BE2C (cell line): ENCODE measurements at regions not wholly inside any gene's neighbourhood (a gene's known extent, or its start where the extent isn't known, plus 50 kb on each side); places are given as distances from the start of the nearest gene placed in this dataset.

ENCODE experiments used
- DNase-seq: peaks from one replicate; pipeline ENCODE4 v3.0.0-alpha.2; 2020
- H3K27me3 ChIP-seq: fragments of 250-450 bp; sonication (Bioruptor Pico); 2 replicates; pipeline ENCODE4 v1.5.1; 2020; ENCODE audit warnings: mild to moderate bottlenecking
- H3K36me3 ChIP-seq: fragments of 250-450 bp; sonication (Bioruptor Pico); 2 replicates; pipeline ENCODE4 v1.5.1; 2020; ENCODE audit warnings: mild to moderate bottlenecking
- H3K4me1 ChIP-seq: fragments of 250-450 bp; sonication (Bioruptor Pico); 2 replicates; pipeline ENCODE4 v1.5.1; 2020
- H3K4me3 ChIP-seq: 2 replicates; pipeline ENCODE4 v1.5.1; 2011; ENCODE audit warnings: low read depth, low read length
- H3K9me3 ChIP-seq: fragments of 250-450 bp; sonication (Bioruptor Pico); 2 replicates; pipeline ENCODE4 v1.5.1; 2020
- TF ChIP-seq, protein P1 (sequence below): IDR thresholded peaks from 2 replicates; pipeline ENCODE4 v1.5.1; 2012; ENCODE audit warnings: mild to moderate bottlenecking, low read depth, low read length

DNA sequence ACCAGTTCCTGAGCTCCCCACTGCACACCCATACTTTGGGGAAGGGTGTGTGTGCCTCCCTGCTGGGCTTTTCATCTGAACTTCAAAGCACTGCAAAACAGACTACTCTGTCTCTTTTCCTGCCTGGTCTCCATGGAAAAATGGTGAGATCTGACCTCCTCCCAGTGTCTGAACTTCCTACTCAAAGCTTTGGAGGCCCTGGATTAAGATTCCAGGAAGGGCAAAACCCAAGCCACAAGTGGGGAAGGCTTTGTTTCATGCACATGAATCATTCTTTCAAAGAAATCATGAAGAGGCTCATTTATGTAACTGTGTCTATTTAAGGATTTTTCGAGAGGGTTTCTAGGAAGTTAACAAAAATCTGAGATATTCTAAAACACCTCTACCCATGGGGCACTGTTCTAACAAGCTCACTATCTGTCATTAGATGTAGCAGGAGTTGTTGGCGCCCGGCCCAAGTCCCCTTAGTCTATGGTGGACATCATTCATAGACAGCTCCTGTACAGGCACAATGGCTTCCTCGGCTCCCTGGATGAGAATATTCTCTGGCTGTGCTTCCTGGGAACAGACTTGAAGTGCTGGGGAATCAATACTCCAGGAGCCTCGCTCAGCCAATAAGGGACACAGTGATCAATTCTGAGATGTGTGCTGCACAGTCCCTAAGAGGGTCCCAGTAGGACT is 224.0 kb downstream of the KTN1 start:
- peaks cover 5% of the 10 kb centered on the region for H3K4me1 ChIP-seq
- H3K27me3 ChIP-seq = no peaks in the 10 kb centered on the region
- no peak overlapping the region for H3K4me3 ChIP-seq
- no peaks in the 10 kb centered on the region for H3K9me3 ChIP-seq
- no peaks in the 10 kb centered on the region for H3K36me3 ChIP-seq
- no peak for DNase-seq
- TF ChIP-seq, protein P1, sequence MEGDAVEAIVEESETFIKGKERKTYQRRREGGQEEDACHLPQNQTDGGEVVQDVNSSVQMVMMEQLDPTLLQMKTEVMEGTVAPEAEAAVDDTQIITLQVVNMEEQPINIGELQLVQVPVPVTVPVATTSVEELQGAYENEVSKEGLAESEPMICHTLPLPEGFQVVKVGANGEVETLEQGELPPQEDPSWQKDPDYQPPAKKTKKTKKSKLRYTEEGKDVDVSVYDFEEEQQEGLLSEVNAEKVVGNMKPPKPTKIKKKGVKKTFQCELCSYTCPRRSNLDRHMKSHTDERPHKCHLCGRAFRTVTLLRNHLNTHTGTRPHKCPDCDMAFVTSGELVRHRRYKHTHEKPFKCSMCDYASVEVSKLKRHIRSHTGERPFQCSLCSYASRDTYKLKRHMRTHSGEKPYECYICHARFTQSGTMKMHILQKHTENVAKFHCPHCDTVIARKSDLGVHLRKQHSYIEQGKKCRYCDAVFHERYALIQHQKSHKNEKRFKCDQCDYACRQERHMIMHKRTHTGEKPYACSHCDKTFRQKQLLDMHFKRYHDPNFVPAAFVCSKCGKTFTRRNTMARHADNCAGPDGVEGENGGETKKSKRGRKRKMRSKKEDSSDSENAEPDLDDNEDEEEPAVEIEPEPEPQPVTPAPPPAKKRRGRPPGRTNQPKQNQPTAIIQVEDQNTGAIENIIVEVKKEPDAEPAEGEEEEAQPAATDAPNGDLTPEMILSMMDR = no peak

- DNase-seq = no peak
- Histone ChIP-seq H3K4me1 (peaks cover 5% of the 10 kb centered on the region), H3K4me3 (no peak overlapping the region), H3K27me3 (no peaks in the 10 kb centered on the region), H3K36me3 (no peaks in the 10 kb centered on the region), H3K9me3 (no peaks in the 10 kb centered on the region)
- TF ChIP-seq, protein P1 = no peak
Measured at GRCh38 chr14:55805250-55805649, 225.2 kb downstream of the KTN1 start.

- peaks cover 5% of the 10 kb centered on the region for H3K4me1 ChIP-seq
- TF ChIP-seq, protein P1 = no peak
Measured at GRCh38 chr14:55807053-55807880, 227.3 kb downstream of the KTN1 start.

GRCh38 chr14:55807881-55808379 is 227.9 kb downstream of the KTN1 start:
- Histone ChIP-seq H3K27me3 (no peaks in the 10 kb centered on the region), H3K4me3 (no peak overlapping the region), H3K36me3 (no peaks in the 10 kb centered on the region), H3K4me1 (peaks cover 5% of the 10 kb centered on the region), H3K9me3 (no peaks in the 10 kb centered on the region)
- TF ChIP-seq, protein P1 = no peak
- no peak for DNase-seq

More at GRCh38 chr14:55807053-55807880, 227.3 kb downstream of the KTN1 start:
- Histone ChIP-seq H3K9me3 (no peaks in the 10 kb centered on the region), H3K4me3 (peak overlapping the region; percentile 28), H3K36me3 (no peaks in the 10 kb centered on the region), H3K27me3 (no peaks in the 10 kb centered on the region)
- DNase-seq = peak; percentile 87

- H3K4me3 ChIP-seq = no peak overlapping the region
- H3K27me3 ChIP-seq = no peaks in the 10 kb centered on the region
- no peaks in the 10 kb centered on the region for H3K36me3 ChIP-seq
- TF ChIP-seq, protein P1 = no peak
- no peaks in the 10 kb centered on the region for H3K4me1 ChIP-seq
- DNase-seq = no peak
- H3K9me3 ChIP-seq = no peaks in the 10 kb centered on the region
Measured at GRCh38 chr14:55813630-55814029, 233.6 kb downstream of the KTN1 start.

DNA sequence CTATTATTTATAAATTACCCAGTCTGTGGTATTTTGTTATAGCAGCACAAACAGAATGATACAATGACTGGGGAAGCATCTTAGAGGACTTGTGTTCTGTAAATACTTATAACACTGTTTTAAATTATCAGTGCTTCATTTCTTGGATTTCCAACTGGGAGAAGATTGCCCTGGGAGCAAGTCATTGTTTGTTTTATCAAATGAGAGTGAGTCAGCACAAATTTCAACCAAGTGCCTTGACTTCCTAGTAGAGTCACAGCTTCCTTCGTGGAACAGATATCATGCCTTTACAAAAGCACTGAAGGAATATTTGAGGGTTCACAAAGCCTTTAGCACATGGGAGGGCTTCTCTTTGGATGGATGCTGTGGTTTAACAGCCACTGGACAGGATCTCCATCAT is 234.1 kb downstream of the KTN1 start:
- no peak overlapping the region for H3K4me3 ChIP-seq
- no peaks in the 10 kb centered on the region for H3K9me3 ChIP-seq
- no peaks in the 10 kb centered on the region for H3K4me1 ChIP-seq
- H3K27me3 ChIP-seq = no peaks in the 10 kb centered on the region
- no peak for DNase-seq
- H3K36me3 ChIP-seq = no peaks in the 10 kb centered on the region
- TF ChIP-seq, protein P1 = no peak
